Cerebellar cortex (tissue), 1 donor: ENCODE measurements at regions not wholly inside any gene's neighbourhood (a gene's known extent, or its start where the extent isn't known, plus 50 kb on each side); places are given as distances from the start of the nearest gene placed in this dataset.

Source experiments
- DNase-seq: peaks from one replicate; pipeline ENCODE4 v3.0.0-alpha.2; 2015; ENCODE audit warnings: low spot score

- DNase-seq, result no peak
Measured at GRCh38 chr22:48653929-48654328, 1173.7 kb downstream of the BRD1 start.

GRCh38 chr22:48653306-48653705 is 1174.4 kb downstream of the BRD1 start:
- DNase-seq, result no peak

- no peak for DNase-seq
Measured at GRCh38 chr22:48652796-48653195, 1174.9 kb downstream of the BRD1 start.

GRCh38 chr22:48651981-48652538 is 1175.6 kb downstream of the BRD1 start:
- no peak for DNase-seq

GRCh38 chr22:48651036-48651890 is 1176.4 kb downstream of the BRD1 start:
- DNase-seq, result no peak

GRCh38 chr22:48650323-48651035 is 1177.2 kb downstream of the BRD1 start:
- no peak for DNase-seq

- DNase-seq, result no peak
Measured at GRCh38 chr22:48649466-48649865, 1178.2 kb downstream of the BRD1 start.

GRCh38 chr22:48649031-48649430 is 1178.6 kb downstream of the BRD1 start:
- no peak for DNase-seq

GRCh38 chr22:48647606-48648515 is 1179.8 kb downstream of the BRD1 start:
- DNase-seq, result no peak

- no peak for DNase-seq
Measured at GRCh38 chr22:48647051-48647450, 1180.6 kb downstream of the BRD1 start.

- no peak for DNase-seq
Measured at GRCh38 chr22:48646216-48646925, 1181.3 kb downstream of the BRD1 start.

- DNase-seq, result no peak
Measured at GRCh38 chr22:48645766-48646165, 1181.9 kb downstream of the BRD1 start.

GRCh38 chr22:48644997-48645396 is 1182.7 kb downstream of the BRD1 start:
- DNase-seq, result peak; percentile 52

- no peak for DNase-seq
Measured at GRCh38 chr22:48644108-48644507, 1183.6 kb downstream of the BRD1 start.

GRCh38 chr22:48643066-48643731 is 1184.5 kb downstream of the BRD1 start:
- no peak for DNase-seq

- no peak for DNase-seq
Measured at GRCh38 chr22:48642550-48642949, 1185.1 kb downstream of the BRD1 start.

- no peak for DNase-seq
Measured at GRCh38 chr22:48641906-48642475, 1185.7 kb downstream of the BRD1 start.

- no peak for DNase-seq
Measured at GRCh38 chr22:48640890-48641841, 1186.5 kb downstream of the BRD1 start.
